ENCODE measurements at regions not wholly inside any gene's neighbourhood (a gene's known extent, or its start where the extent isn't known, plus 50 kb on each side); places are given as distances from the start of the nearest gene placed in this dataset.

DNA sequence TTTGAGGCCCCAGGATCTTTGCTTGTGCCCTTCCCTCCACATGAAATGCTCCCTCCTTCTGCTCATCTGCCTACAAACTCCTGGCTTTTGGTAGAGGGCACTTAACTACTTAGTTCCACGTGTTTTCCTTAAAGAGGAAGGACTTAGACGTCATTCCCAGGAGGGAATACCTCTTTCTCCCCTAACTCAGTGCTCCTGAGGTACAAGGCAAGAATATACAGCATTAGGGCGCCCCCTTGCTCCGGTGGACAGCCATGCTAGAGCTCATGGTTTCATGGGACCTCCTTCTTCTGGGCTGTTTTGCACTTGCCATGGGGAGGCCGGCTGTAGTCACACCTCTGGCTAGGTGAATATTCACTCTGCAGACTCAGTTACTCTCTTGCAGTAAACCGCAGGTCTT lies 93.8 kb upstream of the LY86 start:
- Histone ChIP-seq H3K27me3 (replicated peaks in 1 of 7) (no peaks in the 10 kb centered on the region), H3K9me3 (no peaks in the 10 kb centered on the region), H3K4me1 (no peaks in the 10 kb centered on the region), H3K27ac (no peak overlapping the region), H3K36me3 (no peaks in the 10 kb centered on the region), H3K4me3 (no peak overlapping the region)
- DNase-seq = peak; percentile 84
- intact Hi-C loops (cut with DNase I; ENCODE audit: low total_unique reads) = no loop called here
- TF ChIP-seq, protein P1, sequence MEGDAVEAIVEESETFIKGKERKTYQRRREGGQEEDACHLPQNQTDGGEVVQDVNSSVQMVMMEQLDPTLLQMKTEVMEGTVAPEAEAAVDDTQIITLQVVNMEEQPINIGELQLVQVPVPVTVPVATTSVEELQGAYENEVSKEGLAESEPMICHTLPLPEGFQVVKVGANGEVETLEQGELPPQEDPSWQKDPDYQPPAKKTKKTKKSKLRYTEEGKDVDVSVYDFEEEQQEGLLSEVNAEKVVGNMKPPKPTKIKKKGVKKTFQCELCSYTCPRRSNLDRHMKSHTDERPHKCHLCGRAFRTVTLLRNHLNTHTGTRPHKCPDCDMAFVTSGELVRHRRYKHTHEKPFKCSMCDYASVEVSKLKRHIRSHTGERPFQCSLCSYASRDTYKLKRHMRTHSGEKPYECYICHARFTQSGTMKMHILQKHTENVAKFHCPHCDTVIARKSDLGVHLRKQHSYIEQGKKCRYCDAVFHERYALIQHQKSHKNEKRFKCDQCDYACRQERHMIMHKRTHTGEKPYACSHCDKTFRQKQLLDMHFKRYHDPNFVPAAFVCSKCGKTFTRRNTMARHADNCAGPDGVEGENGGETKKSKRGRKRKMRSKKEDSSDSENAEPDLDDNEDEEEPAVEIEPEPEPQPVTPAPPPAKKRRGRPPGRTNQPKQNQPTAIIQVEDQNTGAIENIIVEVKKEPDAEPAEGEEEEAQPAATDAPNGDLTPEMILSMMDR (IDR thresholded peaks at IDR 0.05 in 8 of 11, conservative IDR thresholded peaks at IDR 0.05 in 3 of 11) = peak in 8 of 11 experiments; percentile 31 to 73 (median 58)
- TF ChIP-seq POLR2A (IDR thresholded peaks at IDR 0.05) = no peak
- WGBS, 5 donors = 22 to 36% (median 33%) methylated on average over 6 of the region's 6 CpGs

DNA sequence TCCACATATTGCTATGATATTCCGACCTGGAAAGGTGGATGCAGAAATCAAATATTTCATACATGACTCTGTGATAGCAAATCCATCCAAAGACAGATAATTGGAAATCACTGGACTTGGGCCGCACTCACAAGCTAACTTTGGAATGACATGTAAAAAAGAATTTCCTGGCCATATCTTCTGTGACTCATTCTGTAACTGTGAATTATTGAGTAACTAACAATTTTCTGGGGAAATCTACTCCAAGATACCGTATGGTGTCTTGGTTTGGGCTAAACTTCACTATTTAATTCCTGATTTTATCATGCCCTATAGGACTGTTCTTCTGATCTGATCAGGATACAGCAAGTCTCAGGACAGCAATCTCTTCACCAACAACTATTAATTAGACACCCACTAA lies 92.7 kb upstream of the LY86 start:
- TF ChIP-seq POLR2AphosphoS5 (IDR thresholded peaks at IDR 0.05) = no peak
- no peak for TF ChIP-seq POLR2A (IDR thresholded peaks at IDR 0.05)
- TF ChIP-seq, protein P1 (IDR thresholded peaks at IDR 0.05 in 8 of 11, conservative IDR thresholded peaks at IDR 0.05 in 3 of 11) = no peak
- Histone ChIP-seq H3K4me3 (no peak overlapping the region), H3K27me3 (replicated peaks in 1 of 7) (no peaks in the 10 kb centered on the region), H3K9me3 (no peaks in the 10 kb centered on the region), H3K36me3 (no peaks in the 10 kb centered on the region), H3K27ac (no peak overlapping the region), H3K4me1 (no peaks in the 10 kb centered on the region)
- no peak for DNase-seq
- WGBS, 5 donors = 70 to 88% (median 79%) methylated on average over 3 of the region's 3 CpGs
- intact Hi-C loops (cut with DNase I; ENCODE audit: low total_unique reads) = no loop called here

DNA sequence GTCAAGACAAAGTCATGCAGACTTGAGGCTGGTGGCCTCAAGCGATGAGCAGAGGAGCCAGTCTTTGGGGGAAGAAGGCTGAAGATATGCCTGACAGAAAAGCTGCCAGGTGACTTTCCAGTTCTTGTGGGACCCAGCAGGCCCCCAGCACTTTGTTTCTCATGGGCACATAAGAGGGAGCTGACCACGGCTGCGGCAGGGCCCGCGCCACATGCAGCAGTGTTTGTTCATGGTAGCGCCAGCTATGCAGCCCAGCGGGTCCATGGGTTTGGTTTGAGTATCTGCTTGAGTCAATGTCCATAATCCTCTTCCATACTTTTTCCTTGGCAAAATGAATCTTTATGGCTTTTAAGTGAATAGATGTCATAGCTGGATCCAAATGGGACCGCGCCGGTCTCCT lies 91.0 kb upstream of the LY86 start:
- 88 to 98% (median 91%) methylated on average over 10 of the region's 10 CpGs for WGBS, 5 donors
- H3K9me3 ChIP-seq = no peaks in the 10 kb centered on the region
- no peak for DNase-seq
- no peaks in the 10 kb centered on the region for H3K27me3 ChIP-seq (replicated peaks in 1 of 7)
- no peak overlapping the region for H3K27ac ChIP-seq
- TF ChIP-seq, protein P1 (IDR thresholded peaks at IDR 0.05 in 8 of 11, conservative IDR thresholded peaks at IDR 0.05 in 3 of 11) = no peak
- TF ChIP-seq POLR2AphosphoS5 (IDR thresholded peaks at IDR 0.05) = no peak
- no peak for TF ChIP-seq POLR2A (IDR thresholded peaks at IDR 0.05)
- intact Hi-C loops (cut with DNase I; ENCODE audit: low total_unique reads) = no loop called here
- H3K4me1 ChIP-seq = no peaks in the 10 kb centered on the region
- no peaks in the 10 kb centered on the region for H3K36me3 ChIP-seq
- no peak overlapping the region for H3K4me3 ChIP-seq

DNA sequence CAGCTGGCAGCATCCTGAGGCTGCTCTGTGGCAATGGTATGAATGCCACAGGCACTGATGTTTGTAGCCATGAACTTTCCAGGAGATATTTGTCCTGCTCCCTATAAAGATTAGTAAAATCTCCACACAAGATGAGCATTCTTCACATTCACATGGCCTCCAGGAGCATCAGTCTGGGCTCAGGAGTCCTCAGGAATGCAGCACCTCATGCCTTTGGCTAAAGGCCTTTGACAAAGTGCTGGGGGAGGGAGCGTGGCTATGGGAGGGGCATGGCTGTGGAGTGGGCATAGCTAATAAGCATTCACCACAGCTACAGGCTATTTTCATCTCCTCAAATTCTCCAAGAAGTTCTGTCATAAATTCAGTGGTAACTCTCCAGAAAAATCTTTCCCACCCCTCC lies 90.5 kb upstream of the LY86 start:
- Histone ChIP-seq H3K27me3 (replicated peaks in 1 of 7) (no peaks in the 10 kb centered on the region), H3K27ac (no peak overlapping the region), H3K4me1 (no peaks in the 10 kb centered on the region), H3K4me3 (no peak overlapping the region), H3K36me3 (no peaks in the 10 kb centered on the region), H3K9me3 (no peaks in the 10 kb centered on the region)
- DNase-seq = no peak
- no peak for TF ChIP-seq POLR2AphosphoS5 (IDR thresholded peaks at IDR 0.05)
- TF ChIP-seq, protein P1 (IDR thresholded peaks at IDR 0.05 in 8 of 11, conservative IDR thresholded peaks at IDR 0.05 in 3 of 11) = no peak
- intact Hi-C loops (cut with DNase I; ENCODE audit: low total_unique reads) = no loop called here
- 85 to 100% (median 91%) methylated on average over 1 of the region's 1 CpG for WGBS, 5 donors
